NCI-H1930 (cell line): ENCODE measurements at regions not wholly inside any gene's neighbourhood (a gene's known extent, or its start where the extent isn't known, plus 50 kb on each side); places are given as distances from the start of the nearest gene placed in this dataset.

Experiments
- DNase-seq, 2 experiments: peaks; one replicate each; lab custom pipeline; 2025; lab: John Stamatoyannopoulos, UW

GRCh38 chr6:114550316-114550715, 207.5 kb upstream of the HS3ST5 start:
- no peak for DNase-seq

GRCh38 chr6:114543696-114544095, 200.9 kb upstream of the HS3ST5 start:
- no peak for DNase-seq

GRCh38 chr6:114541794-114542193, 199.0 kb upstream of the HS3ST5 start:
- no peak for DNase-seq

- DNase-seq = no peak
Observed at GRCh38 chr6:114537977-114538376, 195.2 kb upstream of the HS3ST5 start.

- no peak for DNase-seq
Observed at GRCh38 chr6:114534813-114535212, 192.0 kb upstream of the HS3ST5 start.

GRCh38 chr6:114524081-114524480, 181.3 kb upstream of the HS3ST5 start:
- DNase-seq = no peak

GRCh38 chr6:114523508-114523907, 180.7 kb upstream of the HS3ST5 start:
- DNase-seq = no peak

GRCh38 chr6:114521926-114522325, 179.1 kb upstream of the HS3ST5 start:
- no peak for DNase-seq

GRCh38 chr6:114520976-114521375, 178.2 kb upstream of the HS3ST5 start:
- no peak for DNase-seq

GRCh38 chr6:114514170-114514569, 171.3 kb upstream of the HS3ST5 start:
- DNase-seq = no peak

GRCh38 chr6:114471450-114471849, 128.6 kb upstream of the HS3ST5 start:
- no peak for DNase-seq

GRCh38 chr6:114467931-114468330, 125.1 kb upstream of the HS3ST5 start:
- DNase-seq = no peak

GRCh38 chr6:114465511-114465910, 122.7 kb upstream of the HS3ST5 start:
- DNase-seq = no peak

- no peak for DNase-seq
Observed at GRCh38 chr6:114453737-114454276, 111.0 kb upstream of the HS3ST5 start.

- DNase-seq = no peak
Observed at GRCh38 chr6:114452785-114453401, 110.1 kb upstream of the HS3ST5 start.

- DNase-seq = no peak
Observed at GRCh38 chr6:114450631-114451030, 107.8 kb upstream of the HS3ST5 start.

GRCh38 chr6:114449659-114450058, 106.8 kb upstream of the HS3ST5 start:
- DNase-seq = peak in 1 of 2 experiments; percentile 37

GRCh38 chr6:114446342-114446741, 103.5 kb upstream of the HS3ST5 start:
- DNase-seq = peak; percentile 63 to 82

- DNase-seq = peak in 1 of 2 experiments; percentile 31
Observed at GRCh38 chr6:114445846-114446245, 103.0 kb upstream of the HS3ST5 start.

GRCh38 chr6:114439411-114439810, 96.6 kb upstream of the HS3ST5 start:
- DNase-seq = no peak

GRCh38 chr6:114437235-114437634, 94.4 kb upstream of the HS3ST5 start:
- no peak for DNase-seq

GRCh38 chr6:114436691-114437090, 93.9 kb upstream of the HS3ST5 start:
- no peak for DNase-seq

GRCh38 chr6:114435985-114436384, 93.2 kb upstream of the HS3ST5 start:
- DNase-seq = no peak

GRCh38 chr6:114432400-114432799, 89.6 kb upstream of the HS3ST5 start:
- DNase-seq = no peak
